Stimulated activated naive CD8-positive, alpha-beta T cell treated with anti-CD3 and anti-CD28 coated beads, Interleukin-15, Interleukin-2, amounts not matched to agents 100 ng/mL and 50 ng/mL, for 24 hours (primary cell): ENCODE measurements at regions not wholly inside any gene's neighbourhood (a gene's known extent, or its start where the extent isn't known, plus 50 kb on each side); places are given as distances from the start of the nearest gene placed in this dataset.

Experiments
- H3K27ac Mint-ChIP-seq: one replicate; pipeline ENCODE4 v1.8.0; 2021; ENCODE audit warnings: mild to moderate bottlenecking, mixed read lengths
- H3K27me3 Mint-ChIP-seq: one replicate; pipeline ENCODE4 v1.8.0; 2021; ENCODE audit warnings: mixed read lengths
- H3K36me3 Mint-ChIP-seq: one replicate; pipeline ENCODE4 v1.8.0; 2021; ENCODE audit warnings: low read depth, mixed read lengths
- H3K4me1 Mint-ChIP-seq: one replicate; pipeline ENCODE4 v1.8.0; 2021; ENCODE audit warnings: low read depth, mixed read lengths
- H3K4me3 Mint-ChIP-seq: one replicate; pipeline ENCODE4 v1.8.0; 2021; ENCODE audit warnings: mild to moderate bottlenecking, mixed read lengths
- H3K9me3 Mint-ChIP-seq: one replicate; pipeline ENCODE4 v1.8.0; 2021; ENCODE audit warnings: mixed read lengths

- Mint-ChIP-seq H3K27ac (no peak overlapping the region), H3K4me3 (no peak overlapping the region), H3K27me3 (peaks cover 7% of the 10 kb centered on the region), H3K4me1 (peaks cover 4% of the 10 kb centered on the region), H3K9me3 (no peaks in the 10 kb centered on the region), H3K36me3 (no peaks in the 10 kb centered on the region)
These were observed 511.6 kb upstream of the PROK2 start for GRCh38 chr3:72296477-72297111.

GRCh38 chr3:72295962-72296450 is 511.1 kb upstream of the PROK2 start:
- H3K27me3 Mint-ChIP-seq = peaks cover 7% of the 10 kb centered on the region
- no peaks in the 10 kb centered on the region for H3K9me3 Mint-ChIP-seq
- no peak overlapping the region for H3K27ac Mint-ChIP-seq
- no peaks in the 10 kb centered on the region for H3K36me3 Mint-ChIP-seq
- peaks cover 4% of the 10 kb centered on the region for H3K4me1 Mint-ChIP-seq
- no peak overlapping the region for H3K4me3 Mint-ChIP-seq

GRCh38 chr3:72295276-72295961 is 510.5 kb upstream of the PROK2 start:
- Mint-ChIP-seq H3K27ac (no peak overlapping the region), H3K36me3 (no peaks in the 10 kb centered on the region), H3K27me3 (peaks cover 6% of the 10 kb centered on the region), H3K4me3 (no peak overlapping the region), H3K4me1 (peaks cover 4% of the 10 kb centered on the region), H3K9me3 (no peaks in the 10 kb centered on the region)

GRCh38 chr3:72290859-72291638 is 506.1 kb upstream of the PROK2 start:
- Mint-ChIP-seq H3K9me3 (no peaks in the 10 kb centered on the region), H3K27ac (no peak overlapping the region), H3K4me1 (peaks cover 15% of the 10 kb centered on the region), H3K27me3 (peaks cover 10% of the 10 kb centered on the region), H3K36me3 (no peaks in the 10 kb centered on the region), H3K4me3 (no peak overlapping the region)

GRCh38 chr3:72289692-72290071 is 504.7 kb upstream of the PROK2 start:
- Mint-ChIP-seq H3K27ac (no peak overlapping the region), H3K4me3 (peak overlapping the region; percentile 68), H3K27me3 (peaks cover 10% of the 10 kb centered on the region), H3K9me3 (no peaks in the 10 kb centered on the region), H3K36me3 (no peaks in the 10 kb centered on the region), H3K4me1 (peaks cover 15% of the 10 kb centered on the region)

GRCh38 chr3:72288955-72289691 is 504.2 kb upstream of the PROK2 start:
- peaks cover under 1% of the 10 kb centered on the region for H3K9me3 Mint-ChIP-seq
- H3K4me3 Mint-ChIP-seq = peak overlapping the region; percentile 68
- H3K4me1 Mint-ChIP-seq = peaks cover 15% of the 10 kb centered on the region
- H3K27me3 Mint-ChIP-seq = peaks cover 10% of the 10 kb centered on the region
- H3K27ac Mint-ChIP-seq = no peak overlapping the region
- no peaks in the 10 kb centered on the region for H3K36me3 Mint-ChIP-seq

GRCh38 chr3:72287956-72288355 is 503.0 kb upstream of the PROK2 start:
- Mint-ChIP-seq H3K27me3 (peaks cover 10% of the 10 kb centered on the region), H3K27ac (no peak overlapping the region), H3K36me3 (no peaks in the 10 kb centered on the region)

GRCh38 chr3:72285502-72285901 is 500.6 kb upstream of the PROK2 start:
- peaks cover 4% of the 10 kb centered on the region for H3K27me3 Mint-ChIP-seq

More at GRCh38 chr3:72287956-72288355, 503.0 kb upstream of the PROK2 start:
- Mint-ChIP-seq H3K4me1 (peaks cover 15% of the 10 kb centered on the region), H3K4me3 (no peak overlapping the region), H3K9me3 (peaks cover 4% of the 10 kb centered on the region)

GRCh38 chr3:72284471-72284870 is 499.5 kb upstream of the PROK2 start:
- Mint-ChIP-seq H3K27me3 (peaks cover 4% of the 10 kb centered on the region), H3K4me1 (peaks cover 11% of the 10 kb centered on the region), H3K4me3 (no peak overlapping the region), H3K36me3 (no peaks in the 10 kb centered on the region), H3K27ac (no peak overlapping the region), H3K9me3 (peaks cover 4% of the 10 kb centered on the region)

More at GRCh38 chr3:72285502-72285901, 500.6 kb upstream of the PROK2 start:
- H3K36me3 Mint-ChIP-seq = no peaks in the 10 kb centered on the region
- H3K27ac Mint-ChIP-seq = no peak overlapping the region
- no peak overlapping the region for H3K4me3 Mint-ChIP-seq
- H3K4me1 Mint-ChIP-seq = peaks cover 15% of the 10 kb centered on the region
- H3K9me3 Mint-ChIP-seq = peaks cover 4% of the 10 kb centered on the region

- Mint-ChIP-seq H3K4me1 (no peaks in the 10 kb centered on the region), H3K27ac (peak overlapping the region; percentile 38), H3K9me3 (peaks cover 4% of the 10 kb centered on the region), H3K4me3 (no peak overlapping the region), H3K27me3 (peaks cover 4% of the 10 kb centered on the region), H3K36me3 (no peaks in the 10 kb centered on the region)
These were observed 498.0 kb upstream of the PROK2 start for GRCh38 chr3:72282918-72283317.

- Mint-ChIP-seq H3K4me3 (no peak overlapping the region), H3K4me1 (no peaks in the 10 kb centered on the region), H3K27ac (no peak overlapping the region), H3K9me3 (peaks cover 4% of the 10 kb centered on the region), H3K27me3 (peaks cover 2% of the 10 kb centered on the region), H3K36me3 (no peaks in the 10 kb centered on the region)
These were observed 496.6 kb upstream of the PROK2 start for GRCh38 chr3:72281551-72281950.

GRCh38 chr3:72280876-72281275 is 495.9 kb upstream of the PROK2 start:
- Mint-ChIP-seq H3K27ac (no peak overlapping the region), H3K4me1 (no peaks in the 10 kb centered on the region), H3K27me3 (no peaks in the 10 kb centered on the region), H3K4me3 (no peak overlapping the region), H3K36me3 (no peaks in the 10 kb centered on the region), H3K9me3 (peaks cover 4% of the 10 kb centered on the region)

GRCh38 chr3:72279631-72280041 is 494.7 kb upstream of the PROK2 start:
- Mint-ChIP-seq H3K36me3 (no peaks in the 10 kb centered on the region), H3K27me3 (no peaks in the 10 kb centered on the region), H3K4me3 (no peak overlapping the region), H3K27ac (no peak overlapping the region), H3K4me1 (peaks cover 8% of the 10 kb centered on the region), H3K9me3 (peaks cover 4% of the 10 kb centered on the region)

GRCh38 chr3:72279068-72279604 is 494.2 kb upstream of the PROK2 start:
- H3K4me1 Mint-ChIP-seq = peaks cover 13% of the 10 kb centered on the region
- no peak overlapping the region for H3K4me3 Mint-ChIP-seq
- no peaks in the 10 kb centered on the region for H3K36me3 Mint-ChIP-seq
- H3K9me3 Mint-ChIP-seq = peaks cover 4% of the 10 kb centered on the region
- H3K27ac Mint-ChIP-seq = no peak overlapping the region
- no peaks in the 10 kb centered on the region for H3K27me3 Mint-ChIP-seq
